Panc1 (cell line): ENCODE measurements at regions not wholly inside any gene's neighbourhood (a gene's known extent, or its start where the extent isn't known, plus 50 kb on each side); places are given as distances from the start of the nearest gene placed in this dataset.

Experiments used
- CTCF ChIP-seq: fragments of 450-650 bp; IDR thresholded peaks from 2 replicates; pipeline ENCODE4 v1.5.1; 2017; ENCODE audit warnings: mild to moderate bottlenecking
- POLR2AphosphoS5 ChIP-seq: IDR thresholded peaks from 2 replicates; pipeline ENCODE4 v1.6.1; 2012; ENCODE audit warnings: mild to moderate bottlenecking, low read depth, low read length, moderate library complexity
- REST ChIP-seq, 2 experiments: IDR thresholded peaks; 2 replicates each; pipeline ENCODE4 v1.6.1; 2011 to 2012; ENCODE audit warnings: low read depth in 2 of 2, control low read depth in 1 of 2, low read length in 1 of 2, mild to moderate bottlenecking in 1 of 2, moderate library complexity in 1 of 2; ENCODE audit not compliant: insufficient read depth in 1 of 2

GRCh38 chr18:78677483-78678317 lies 301.9 kb upstream of the SALL3 start:
- TF ChIP-seq CTCF (no peak), POLR2AphosphoS5 (no peak), REST (IDR thresholded peaks at IDR 0.05; ENCODE audit: insufficient read depth in 1 of 2, low read depth in 2 of 2, low read length in 1 of 2) (no peak)
